GM12878 (cell line): ENCODE measurements at regions not wholly inside any gene's neighbourhood (a gene's known extent, or its start where the extent isn't known, plus 50 kb on each side); places are given as distances from the start of the nearest gene placed in this dataset.

ENCODE experiments used
- CBX3 ChIP-seq: fragments of 200-600 bp; sonication (generic); IDR thresholded peaks from 2 replicates; pipeline ENCODE4 v1.6.1; 2016; ENCODE audit warnings: low read depth, borderline replicate concordance
- ELK1 ChIP-seq: IDR thresholded peaks from 2 replicates; pipeline ENCODE4 v1.6.1; 2012; ENCODE audit warnings: low read depth, low read length, improper control_type of control experiment
- GATAD2B ChIP-seq: fragments of 450-650 bp; conservative IDR thresholded peaks from 2 replicates; pipeline ENCODE4 v1.6.1; 2017; ENCODE audit warnings: low read depth, mild to moderate bottlenecking, moderate library complexity
- IRF3 ChIP-seq: fragments of 450-650 bp; IDR thresholded peaks from 2 replicates; pipeline ENCODE4 v1.6.1; 2014; ENCODE audit warnings: mild to moderate bottlenecking
- IRF5 ChIP-seq: fragments of 450-650 bp; IDR thresholded peaks from 2 replicates; pipeline ENCODE4 v1.6.1; 2017; ENCODE audit warnings: borderline replicate concordance
- LARP7 ChIP-seq: fragments of 450-650 bp; IDR thresholded peaks from 2 replicates; pipeline ENCODE4 v1.6.1; 2017; ENCODE audit warnings: mild to moderate bottlenecking
- PAX5 ChIP-seq: IDR thresholded peaks from 2 replicates; pipeline ENCODE4 v1.6.1; 2011; ENCODE audit warnings: low read depth, low read length, borderline replicate concordance
- TBL1XR1 ChIP-seq: IDR thresholded peaks from 2 replicates; pipeline ENCODE4 v1.6.1; 2012; ENCODE audit warnings: low read depth, low read length, improper control_type of control experiment
- USF1 ChIP-seq: IDR thresholded peaks from 2 replicates; pipeline ENCODE4 v1.6.1; 2011; ENCODE audit warnings: borderline replicate concordance, low read depth, mild to moderate bottlenecking, moderate library complexity, mixed read lengths, low read length; ENCODE audit not compliant: insufficient read depth; ENCODE audit errors: extremely low read length
- TF ChIP-seq, protein P1 (sequence below): fragments of 450-650 bp; IDR thresholded peaks from 2 replicates; pipeline ENCODE4 v1.6.1; 2017; ENCODE audit warnings: mild to moderate bottlenecking, moderate library complexity
- TF ChIP-seq, protein P2 (sequence below): IDR thresholded peaks from 2 replicates; pipeline ENCODE4 v1.6.1; 2012; ENCODE audit warnings: low read depth, low read length, improper control_type of control experiment

DNA sequence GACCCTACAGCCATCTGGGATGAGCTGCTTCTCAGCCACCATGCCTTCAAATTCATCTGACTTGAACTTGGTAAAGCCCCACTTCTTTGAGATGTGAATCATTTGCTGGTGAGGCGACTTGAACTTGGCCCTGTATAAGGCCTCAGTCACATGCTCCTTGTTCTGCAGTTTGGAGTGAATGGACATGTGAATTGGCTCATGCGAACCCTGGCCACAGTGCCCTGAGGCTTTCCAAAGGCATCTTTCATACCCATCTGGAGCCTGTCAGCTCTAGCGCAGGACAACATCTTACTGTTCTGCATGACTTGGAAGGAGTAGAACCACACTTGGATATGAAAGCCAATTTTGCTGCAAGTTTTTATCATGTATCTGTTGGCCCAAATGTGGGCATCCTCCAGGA, 244.0 kb upstream of the FAM83B start (continued):
- TF ChIP-seq IRF3 (no peak), TBL1XR1 (no peak), CBX3 (no peak), IRF5 (no peak), GATAD2B (no peak), LARP7 (no peak), PAX5 (no peak), USF1 (no peak), ELK1 (no peak)
- TF ChIP-seq, protein P1, sequence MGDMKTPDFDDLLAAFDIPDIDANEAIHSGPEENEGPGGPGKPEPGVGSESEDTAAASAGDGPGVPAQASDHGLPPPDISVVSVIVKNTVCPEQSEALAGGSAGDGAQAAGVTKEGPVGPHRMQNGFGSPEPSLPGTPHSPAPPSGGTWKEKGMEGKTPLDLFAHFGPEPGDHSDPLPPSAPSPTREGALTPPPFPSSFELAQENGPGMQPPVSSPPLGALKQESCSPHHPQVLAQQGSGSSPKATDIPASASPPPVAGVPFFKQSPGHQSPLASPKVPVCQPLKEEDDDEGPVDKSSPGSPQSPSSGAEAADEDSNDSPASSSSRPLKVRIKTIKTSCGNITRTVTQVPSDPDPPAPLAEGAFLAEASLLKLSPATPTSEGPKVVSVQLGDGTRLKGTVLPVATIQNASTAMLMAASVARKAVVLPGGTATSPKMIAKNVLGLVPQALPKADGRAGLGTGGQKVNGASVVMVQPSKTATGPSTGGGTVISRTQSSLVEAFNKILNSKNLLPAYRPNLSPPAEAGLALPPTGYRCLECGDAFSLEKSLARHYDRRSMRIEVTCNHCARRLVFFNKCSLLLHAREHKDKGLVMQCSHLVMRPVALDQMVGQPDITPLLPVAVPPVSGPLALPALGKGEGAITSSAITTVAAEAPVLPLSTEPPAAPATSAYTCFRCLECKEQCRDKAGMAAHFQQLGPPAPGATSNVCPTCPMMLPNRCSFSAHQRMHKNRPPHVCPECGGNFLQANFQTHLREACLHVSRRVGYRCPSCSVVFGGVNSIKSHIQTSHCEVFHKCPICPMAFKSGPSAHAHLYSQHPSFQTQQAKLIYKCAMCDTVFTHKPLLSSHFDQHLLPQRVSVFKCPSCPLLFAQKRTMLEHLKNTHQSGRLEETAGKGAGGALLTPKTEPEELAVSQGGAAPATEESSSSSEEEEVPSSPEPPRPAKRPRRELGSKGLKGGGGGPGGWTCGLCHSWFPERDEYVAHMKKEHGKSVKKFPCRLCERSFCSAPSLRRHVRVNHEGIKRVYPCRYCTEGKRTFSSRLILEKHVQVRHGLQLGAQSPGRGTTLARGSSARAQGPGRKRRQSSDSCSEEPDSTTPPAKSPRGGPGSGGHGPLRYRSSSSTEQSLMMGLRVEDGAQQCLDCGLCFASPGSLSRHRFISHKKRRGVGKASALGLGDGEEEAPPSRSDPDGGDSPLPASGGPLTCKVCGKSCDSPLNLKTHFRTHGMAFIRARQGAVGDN, result no peak
- TF ChIP-seq, protein P2, sequence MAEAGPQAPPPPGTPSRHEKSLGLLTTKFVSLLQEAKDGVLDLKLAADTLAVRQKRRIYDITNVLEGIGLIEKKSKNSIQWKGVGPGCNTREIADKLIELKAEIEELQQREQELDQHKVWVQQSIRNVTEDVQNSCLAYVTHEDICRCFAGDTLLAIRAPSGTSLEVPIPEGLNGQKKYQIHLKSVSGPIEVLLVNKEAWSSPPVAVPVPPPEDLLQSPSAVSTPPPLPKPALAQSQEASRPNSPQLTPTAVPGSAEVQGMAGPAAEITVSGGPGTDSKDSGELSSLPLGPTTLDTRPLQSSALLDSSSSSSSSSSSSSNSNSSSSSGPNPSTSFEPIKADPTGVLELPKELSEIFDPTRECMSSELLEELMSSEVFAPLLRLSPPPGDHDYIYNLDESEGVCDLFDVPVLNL, result no peak
